ENCODE measurements at regions not wholly inside any gene's neighbourhood (a gene's known extent, or its start where the extent isn't known, plus 50 kb on each side); places are given as distances from the start of the nearest gene placed in this dataset.

GRCh38 chr5:175021841-175022625 lies 297.7 kb downstream of the MSX2 start:
- no peak for DNase-seq

- no peak for DNase-seq
These were observed 296.9 kb downstream of the MSX2 start for GRCh38 chr5:175021321-175021720.

GRCh38 chr5:175015028-175015685 lies 290.8 kb downstream of the MSX2 start:
- no peak for DNase-seq

- DNase-seq = no peak
These were observed 288.9 kb downstream of the MSX2 start for GRCh38 chr5:175013251-175013650.

- DNase-seq = no peak
These were observed 287.9 kb downstream of the MSX2 start for GRCh38 chr5:175012267-175012666.

- no peak for DNase-seq
These were observed 279.1 kb downstream of the MSX2 start for GRCh38 chr5:175003531-175003930.

GRCh38 chr5:175001876-175002645 lies 277.7 kb downstream of the MSX2 start:
- DNase-seq = no peak

- DNase-seq = no peak
These were observed 276.9 kb downstream of the MSX2 start for GRCh38 chr5:175001311-175001710.

GRCh38 chr5:174999581-174999980 lies 275.2 kb downstream of the MSX2 start:
- no peak for DNase-seq

- DNase-seq = peak in 1 of 2 donors; percentile 3
These were observed 273.8 kb downstream of the MSX2 start for GRCh38 chr5:174998131-174998730.

- DNase-seq = no peak
These were observed 273.3 kb downstream of the MSX2 start for GRCh38 chr5:174997688-174998087.

GRCh38 chr5:174996941-174997340 lies 272.6 kb downstream of the MSX2 start:
- DNase-seq = no peak

- DNase-seq = no peak
These were observed 271.4 kb downstream of the MSX2 start for GRCh38 chr5:174995827-174996226.

GRCh38 chr5:174991847-174992246 lies 267.5 kb downstream of the MSX2 start:
- DNase-seq = no peak

GRCh38 chr5:174990909-174991308 lies 266.5 kb downstream of the MSX2 start:
- DNase-seq = no peak

- DNase-seq = no peak
These were observed 263.1 kb downstream of the MSX2 start for GRCh38 chr5:174987443-174988012.

- DNase-seq = no peak
These were observed 260.5 kb downstream of the MSX2 start for GRCh38 chr5:174984863-174985262.

GRCh38 chr5:174982485-174982884 lies 258.1 kb downstream of the MSX2 start:
- no peak for DNase-seq

GRCh38 chr5:174981416-174981815 lies 257.0 kb downstream of the MSX2 start:
- DNase-seq = no peak

- DNase-seq = no peak
These were observed 256.6 kb downstream of the MSX2 start for GRCh38 chr5:174980952-174981351.

- DNase-seq = no peak
These were observed 247.9 kb downstream of the MSX2 start for GRCh38 chr5:174972291-174972690.

GRCh38 chr5:174971210-174971609 lies 246.8 kb downstream of the MSX2 start:
- DNase-seq = no peak

GRCh38 chr5:174970502-174970901 lies 246.1 kb downstream of the MSX2 start:
- no peak for DNase-seq
